Natural killer cell (primary cell): ENCODE measurements at regions not wholly inside any gene's neighbourhood (a gene's known extent, or its start where the extent isn't known, plus 50 kb on each side); places are given as distances from the start of the nearest gene placed in this dataset.
"Not testable (repeated sequence)": the region's sequence is repeated elsewhere in the genome, so short reads cannot be mapped to it uniquely, and the experiment has no call there.

Experiments used
- ATAC-seq, 3 donors: fragments of 150-1000 bp in 2 of 3; fragments of 200-7000 bp in 1 of 3; cut with Tn5 transposase; 1 replicate in 1 of 3; 2 replicates in 2 of 3; pipeline ENCODE4 v1.10.0; 2021; ENCODE audit warnings: mild to moderate bottlenecking in 2 of 3, moderate library complexity in 2 of 3
- DNase-seq, 2 donors: peaks; one replicate each; pipeline versions ENCODE4 v3.0.0 to v3.0.0-alpha.2; 2013 to 2021; ENCODE audit warnings: mixed read lengths in 1 of 2
- H3K27ac ChIP-seq: one replicate; pipeline ENCODE4 v1.5.1; 2013; ENCODE audit warnings: mild to moderate bottlenecking, low read length
- H3K27me3 ChIP-seq: one replicate; pipeline ENCODE4 v1.6.1; 2013; ENCODE audit warnings: low read length; ENCODE audit not compliant: control insufficient read depth, insufficient read depth
- H3K36me3 ChIP-seq: one replicate; pipeline ENCODE4 v1.6.1; 2013; ENCODE audit warnings: low read length; ENCODE audit not compliant: control insufficient read depth, insufficient read depth
- H3K4me1 ChIP-seq: one replicate; pipeline ENCODE4 v1.6.1; 2013; ENCODE audit warnings: low read length; ENCODE audit not compliant: control insufficient read depth, insufficient read depth
- H3K4me3 ChIP-seq: one replicate; pipeline ENCODE4 v1.5.1; 2013; ENCODE audit warnings: low read length
- H3K9me3 ChIP-seq: one replicate; pipeline ENCODE4 v1.6.1; 2013; ENCODE audit warnings: low read length; ENCODE audit not compliant: control insufficient read depth, insufficient read depth
- H3K27ac Mint-ChIP-seq, 2 donors: one replicate each; pipeline ENCODE4 v1.8.0; 2022; ENCODE audit warnings: mild to moderate bottlenecking in 2 of 2, mixed read lengths in 2 of 2, moderate library complexity in 1 of 2
- H3K27me3 Mint-ChIP-seq, 2 donors: one replicate each; pipeline ENCODE4 v1.8.0; 2022; ENCODE audit warnings: low read depth in 2 of 2, mixed read lengths in 2 of 2
- H3K36me3 Mint-ChIP-seq: one replicate; pipeline ENCODE4 v1.8.0; 2022; ENCODE audit warnings: mixed read lengths
- H3K4me1 Mint-ChIP-seq, 2 donors: one replicate each; pipeline ENCODE4 v1.8.0; 2022; ENCODE audit warnings: mixed read lengths in 2 of 2
- H3K4me3 Mint-ChIP-seq: one replicate; pipeline ENCODE4 v1.8.0; 2022; ENCODE audit warnings: mild to moderate bottlenecking, moderate library complexity, mixed read lengths
- H3K9me3 Mint-ChIP-seq, 2 donors: one replicate each; pipeline ENCODE4 v1.8.0; 2022; ENCODE audit warnings: mixed read lengths in 2 of 2
- WGBS: methylation state at CpG from one replicate; pipeline ENCODE4 v1.1.7; 2013; ENCODE audit warnings: missing lambda C conversion rate; ENCODE audit not compliant: insufficient coverage; 5-methylcytosine and 5-hydroxymethylcytosine counted together
- intact Hi-C: fragments of 100-400 bp; cut with micrococcal nuclease; formaldehyde crosslinking; loops from one replicate; pipeline ENCODE4 v1.14.2; 2022
- TF ChIP-seq, protein P1 (sequence below): fragments of 200-600 bp; IDR thresholded peaks from one replicate; pipeline ENCODE4 v1.8.0; 2022; ENCODE audit warnings: antibody characterized with exemption

DNA sequence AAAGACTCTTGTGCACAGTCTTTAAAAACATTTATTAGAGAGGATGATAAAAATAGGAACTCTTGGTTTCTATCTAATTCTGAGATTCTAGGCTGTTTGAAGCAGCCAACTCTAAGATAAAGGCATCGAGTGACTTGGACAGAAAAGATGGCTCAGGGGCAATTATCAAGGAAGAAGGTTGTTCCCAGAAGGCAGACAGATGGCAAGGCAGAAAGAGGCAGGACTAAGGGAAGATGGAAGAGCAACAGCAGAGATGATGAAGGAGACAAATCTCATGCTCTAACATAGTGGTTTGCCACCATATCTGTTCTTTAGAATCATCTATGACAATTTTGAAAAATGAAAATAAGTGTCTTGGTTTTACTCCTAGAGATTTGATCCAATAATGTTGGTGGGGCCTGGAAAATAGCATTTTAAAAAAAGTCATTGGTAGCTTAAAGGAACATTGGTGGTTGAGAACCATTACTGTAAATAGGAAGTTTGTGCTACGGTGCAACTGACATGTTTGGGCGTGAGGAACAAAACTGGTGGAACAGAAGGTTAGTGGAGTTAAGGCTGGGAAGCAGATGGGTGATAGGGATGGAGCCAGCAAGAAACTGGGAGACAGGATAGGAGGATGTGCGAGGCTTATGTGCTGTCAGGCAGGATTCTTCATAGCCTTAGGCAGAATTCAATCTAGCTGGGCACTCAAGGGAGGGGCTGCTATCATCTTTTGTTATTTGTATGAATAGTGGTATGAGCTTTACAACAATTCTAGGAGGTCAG, 751.1 kb downstream of the DHX35 start:
- no peak overlapping the region for H3K27ac ChIP-seq
- H3K4me3 ChIP-seq: no peak overlapping the region
- H3K9me3 Mint-ChIP-seq: peaks cover 2 to 8% of the 10 kb centered on the region in 2 donors
- intact Hi-C loops: no loop called here
- H3K27ac Mint-ChIP-seq: no peak overlapping the region
- no peaks in the 10 kb centered on the region for H3K36me3 ChIP-seq
- H3K27me3 ChIP-seq: no peaks in the 10 kb centered on the region
- TF ChIP-seq, protein P1, sequence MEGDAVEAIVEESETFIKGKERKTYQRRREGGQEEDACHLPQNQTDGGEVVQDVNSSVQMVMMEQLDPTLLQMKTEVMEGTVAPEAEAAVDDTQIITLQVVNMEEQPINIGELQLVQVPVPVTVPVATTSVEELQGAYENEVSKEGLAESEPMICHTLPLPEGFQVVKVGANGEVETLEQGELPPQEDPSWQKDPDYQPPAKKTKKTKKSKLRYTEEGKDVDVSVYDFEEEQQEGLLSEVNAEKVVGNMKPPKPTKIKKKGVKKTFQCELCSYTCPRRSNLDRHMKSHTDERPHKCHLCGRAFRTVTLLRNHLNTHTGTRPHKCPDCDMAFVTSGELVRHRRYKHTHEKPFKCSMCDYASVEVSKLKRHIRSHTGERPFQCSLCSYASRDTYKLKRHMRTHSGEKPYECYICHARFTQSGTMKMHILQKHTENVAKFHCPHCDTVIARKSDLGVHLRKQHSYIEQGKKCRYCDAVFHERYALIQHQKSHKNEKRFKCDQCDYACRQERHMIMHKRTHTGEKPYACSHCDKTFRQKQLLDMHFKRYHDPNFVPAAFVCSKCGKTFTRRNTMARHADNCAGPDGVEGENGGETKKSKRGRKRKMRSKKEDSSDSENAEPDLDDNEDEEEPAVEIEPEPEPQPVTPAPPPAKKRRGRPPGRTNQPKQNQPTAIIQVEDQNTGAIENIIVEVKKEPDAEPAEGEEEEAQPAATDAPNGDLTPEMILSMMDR: no peak
- ATAC-seq: no peak
- H3K4me3 Mint-ChIP-seq: no peak overlapping the region
- WGBS: 90% methylated on average over 4 of the region's 4 CpGs
- H3K9me3 ChIP-seq: no peaks in the 10 kb centered on the region
- no peaks in the 10 kb centered on the region for H3K4me1 ChIP-seq
- DNase-seq: no peak
- H3K4me1 Mint-ChIP-seq: no peaks in the 10 kb centered on the region
- H3K36me3 Mint-ChIP-seq: peaks cover 6% of the 10 kb centered on the region
- no peaks in the 10 kb centered on the region for H3K27me3 Mint-ChIP-seq

GRCh38 chr20:39706184-39706663, 744.1 kb downstream of the DHX35 start:
- no peaks in the 10 kb centered on the region for H3K36me3 Mint-ChIP-seq
- TF ChIP-seq, protein P1: no peak
- no peak overlapping the region for H3K27ac Mint-ChIP-seq
- no peak overlapping the region for H3K27ac ChIP-seq
- WGBS: 84% methylated on average over 3 of the region's 3 CpGs
- no peaks in the 10 kb centered on the region for H3K27me3 ChIP-seq
- no peaks in the 10 kb centered on the region for H3K4me1 ChIP-seq
- H3K36me3 ChIP-seq: no peaks in the 10 kb centered on the region
- ATAC-seq (no peak), DNase-seq (no peak)
- peaks cover 3 to 7% of the 10 kb centered on the region in 2 donors for H3K9me3 Mint-ChIP-seq
- H3K9me3 ChIP-seq: no peaks in the 10 kb centered on the region
- no peaks in the 10 kb centered on the region for H3K4me1 Mint-ChIP-seq
- intact Hi-C loops: no loop called here
- H3K4me3 Mint-ChIP-seq: no peak overlapping the region
- no peaks in the 10 kb centered on the region for H3K27me3 Mint-ChIP-seq
- no peak overlapping the region for H3K4me3 ChIP-seq

DNA sequence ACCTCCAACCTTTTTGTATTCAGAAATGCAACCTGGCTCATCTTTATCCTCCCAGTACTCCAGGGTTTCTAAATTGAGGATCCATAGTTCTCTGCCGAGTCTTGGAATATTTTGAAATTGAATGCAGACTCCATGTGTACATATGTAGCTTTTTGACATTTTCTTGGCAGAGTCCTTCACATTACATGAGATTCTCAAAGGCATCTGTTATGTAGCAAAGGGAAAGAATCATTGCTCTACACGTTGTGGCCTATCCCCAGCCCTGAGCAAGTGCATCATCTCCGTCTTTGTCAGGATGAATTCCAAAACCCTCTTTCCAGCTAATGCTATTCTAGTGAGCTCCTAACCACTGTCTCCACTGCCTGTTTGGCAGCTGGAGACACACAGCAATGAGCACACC, 742.9 kb downstream of the DHX35 start:
- Histone ChIP-seq H3K4me3 (no peak overlapping the region), H3K36me3 (no peaks in the 10 kb centered on the region), H3K4me1 (no peaks in the 10 kb centered on the region), H3K27me3 (no peaks in the 10 kb centered on the region), H3K9me3 (peaks cover 3% of the 10 kb centered on the region), H3K27ac (no peak overlapping the region)
- TF ChIP-seq, protein P1: no peak
- Mint-ChIP-seq H3K4me3 (no peak overlapping the region), H3K36me3 (no peaks in the 10 kb centered on the region), H3K4me1 (no peaks in the 10 kb centered on the region), H3K9me3 (peaks cover 6 to 7% of the 10 kb centered on the region in 2 donors), H3K27ac (no peak overlapping the region), H3K27me3 (no peaks in the 10 kb centered on the region)
- ATAC-seq: no peak
- intact Hi-C loops: no loop called here
- WGBS: 83% methylated on average over 2 of the region's 3 CpGs
- no peak for DNase-seq

DNA sequence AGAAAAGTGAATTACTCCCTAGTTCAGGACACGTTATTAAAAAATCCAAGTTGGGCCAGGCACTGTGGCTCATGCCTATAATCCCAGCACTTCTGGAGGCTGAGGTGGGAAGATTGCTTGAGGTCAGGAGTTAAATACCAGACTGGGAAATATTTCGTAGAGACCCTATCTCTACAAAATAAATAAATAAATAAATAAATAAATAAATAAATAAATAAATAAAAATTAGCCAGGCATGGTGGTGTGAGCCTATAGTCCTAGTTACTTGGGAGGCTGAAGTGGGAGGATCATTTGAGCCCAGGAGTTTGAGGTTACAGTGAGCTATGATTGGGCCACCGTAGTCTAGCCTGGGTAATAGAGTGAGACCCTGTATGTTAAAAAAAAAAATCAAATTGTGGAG, 741.2 kb downstream of the DHX35 start:
- ATAC-seq, intact Hi-C loops: not testable (repeated sequence)
- WGBS: 86% methylated on average over 2 of the region's 3 CpGs

More for the DNA sequence above, 741.2 kb downstream of the DHX35 start:
- H3K9me3 Mint-ChIP-seq, H3K4me3 ChIP-seq, H3K4me1 ChIP-seq, H3K27me3 ChIP-seq, H3K27me3 Mint-ChIP-seq, H3K4me1 Mint-ChIP-seq, H3K36me3 Mint-ChIP-seq, DNase-seq, H3K4me3 Mint-ChIP-seq, H3K27ac ChIP-seq, H3K9me3 ChIP-seq, H3K36me3 ChIP-seq, H3K27ac Mint-ChIP-seq: not testable (repeated sequence)
